Lung (tissue), 11 donors: ENCODE measurements at regions not wholly inside any gene's neighbourhood (a gene's known extent, or its start where the extent isn't known, plus 50 kb on each side); places are given as distances from the start of the nearest gene placed in this dataset.

Experiments
- ATAC-seq: fragments of 200-7000 bp; cut with Tn5 transposase; one replicate; pipeline ENCODE4 v1.9.1; 2020; ENCODE audit warnings: moderate number of reproducible peaks; ENCODE audit not compliant: insufficient read depth, low FRiP score
- DNase-seq, 3 donors: peaks; one replicate each; pipeline ENCODE4 v3.0.0-alpha.2; 2013 to 2017
- H3K27ac ChIP-seq, 2 donors: one replicate each; pipeline ENCODE4 v1.5.1; 2013; ENCODE audit warnings: mild to moderate bottlenecking in 2 of 2, moderate library complexity in 2 of 2, control low read depth in 1 of 2, inconsistent platforms in 1 of 2, low read depth in 1 of 2, low read length in 1 of 2
- H3K27me3 ChIP-seq, 3 donors: one replicate each; pipeline ENCODE4 v1.5.1; 2013; ENCODE audit warnings: low read length in 2 of 3; ENCODE audit not compliant: control insufficient read depth in 3 of 3, insufficient read depth in 3 of 3
- H3K36me3 ChIP-seq, 4 donors: one replicate each; pipeline ENCODE4 v1.5.1; 2013; ENCODE audit warnings: low read length in 4 of 4, mild to moderate bottlenecking in 1 of 4, moderate library complexity in 1 of 4; ENCODE audit not compliant: control insufficient read depth in 4 of 4, insufficient read depth in 4 of 4
- H3K4me1 ChIP-seq, 5 donors: one replicate each; pipeline ENCODE4 v1.5.1; 2013; ENCODE audit warnings: low read length in 5 of 5, mild to moderate bottlenecking in 2 of 5, moderate library complexity in 1 of 5; ENCODE audit not compliant: control insufficient read depth in 5 of 5, insufficient read depth in 5 of 5
- H3K4me3 ChIP-seq: one replicate; pipeline ENCODE4 v1.5.1; 2013; ENCODE audit warnings: mild to moderate bottlenecking, control low read depth, moderate library complexity
- H3K9ac ChIP-seq, 2 donors: one replicate each; pipeline ENCODE4 v1.5.1; 2013; ENCODE audit warnings: low read length in 2 of 2, control low read depth in 1 of 2; ENCODE audit not compliant: insufficient read depth in 1 of 2
- H3K9me3 ChIP-seq, 4 donors: one replicate each; pipeline ENCODE4 v1.5.1; 2013; ENCODE audit warnings: low read length in 3 of 4, mild to moderate bottlenecking in 1 of 4, moderate library complexity in 1 of 4; ENCODE audit not compliant: control insufficient read depth in 4 of 4, insufficient read depth in 3 of 4
- CTCF ChIP-seq: IDR thresholded peaks from 2 replicates; pipeline ENCODE4 v1.5.1; 2012; ENCODE audit warnings: mild to moderate bottlenecking; ENCODE audit errors: control extremely low read depth, extremely low read depth
- WGBS, 2 donors: extraction: QIAGEN DNeasy Blood & Tissue Kit; methylation state at CpG; one replicate each; pipeline ENCODE4 v1.1.7; 2013; 5-methylcytosine and 5-hydroxymethylcytosine counted together
- donor health status: control.
- donor health status: control.
- donor health status: Bipolar disorder and iron deficiency.
- donor health status: healthy.
- donor health status: DM: yes; HTN: yes; CAD: no.

- no peak overlapping the region for H3K9ac ChIP-seq
- no peaks in the 10 kb centered on the region for H3K4me1 ChIP-seq
- ATAC-seq (no peak), DNase-seq (no peak)
- TF ChIP-seq CTCF, result no peak
- no peaks in the 10 kb centered on the region for H3K9me3 ChIP-seq
- peaks cover 0 to 27% (median 15%) of the 10 kb centered on the region in 3 donors for H3K27me3 ChIP-seq
- WGBS, 2 donors, result 86 to 95% methylated on average over 4 of the region's 4 CpGs
- H3K27ac ChIP-seq, result no peak overlapping the region
- no peak overlapping the region for H3K4me3 ChIP-seq
- no peaks in the 10 kb centered on the region for H3K36me3 ChIP-seq
Observed at GRCh38 chrX:113726466-113726865, 857.4 kb upstream of the HTR2C start.

- TF ChIP-seq CTCF, result no peak
- no peaks in the 10 kb centered on the region for H3K4me1 ChIP-seq
- ATAC-seq (no peak), DNase-seq (no peak)
- no peak overlapping the region for H3K27ac ChIP-seq
- no peak overlapping the region for H3K4me3 ChIP-seq
- no peaks in the 10 kb centered on the region for H3K36me3 ChIP-seq
- H3K9me3 ChIP-seq, result no peaks in the 10 kb centered on the region
- no peak overlapping the region for H3K9ac ChIP-seq
- WGBS, 2 donors, result 77 to 89% methylated on average over 3 of the region's 3 CpGs
- peaks cover 0 to 27% (median 15%) of the 10 kb centered on the region in 3 donors for H3K27me3 ChIP-seq
Observed at GRCh38 chrX:113726009-113726408, 857.9 kb upstream of the HTR2C start.

- Histone ChIP-seq H3K9ac (no peak overlapping the region), H3K27me3 (peaks cover 0 to 4% (median under 1%) of the 10 kb centered on the region in 3 donors), H3K9me3 (peaks cover 0 to 4% (median 0%) of the 10 kb centered on the region in 4 donors), H3K4me3 (no peak overlapping the region), H3K27ac (no peak overlapping the region), H3K36me3 (no peaks in the 10 kb centered on the region), H3K4me1 (no peaks in the 10 kb centered on the region)
- TF ChIP-seq CTCF, result no peak
- ATAC-seq (no peak), DNase-seq (no peak)
- WGBS, 2 donors, result 85 to 100% methylated on average over 3 of the region's 3 CpGs
Observed at GRCh38 chrX:113699939-113700338, 859.3 kb upstream of the AMOT start.

GRCh38 chrX:113675278-113675677 lies 834.6 kb upstream of the AMOT start:
- no peak for TF ChIP-seq CTCF
- H3K4me1 ChIP-seq, result no peaks in the 10 kb centered on the region
- no peak overlapping the region for H3K9ac ChIP-seq
- H3K27me3 ChIP-seq, result peaks cover 0 to 48% (median 7%) of the 10 kb centered on the region in 3 donors
- ATAC-seq, result no peak
- no peak overlapping the region for H3K4me3 ChIP-seq
- H3K9me3 ChIP-seq, result no peaks in the 10 kb centered on the region
- H3K36me3 ChIP-seq, result no peaks in the 10 kb centered on the region
- no peak overlapping the region for H3K27ac ChIP-seq
- no peak for DNase-seq
- 58 to 80% methylated on average over 1 of the region's 1 CpG for WGBS, 2 donors
